GM18867 (cell line): ENCODE measurements at regions not wholly inside any gene's neighbourhood (a gene's known extent, or its start where the extent isn't known, plus 50 kb on each side); places are given as distances from the start of the nearest gene placed in this dataset.
A peak's percentile ranks its signal among the peaks of the same experiment; 100 is the strongest.
"Not testable (repeated sequence)": the region's sequence is repeated elsewhere in the genome, so short reads cannot be mapped to it uniquely, and the experiment has no call there.

Experiments
- ATAC-seq: cut with Tn5 transposase; IDR thresholded peaks from one replicate; pipeline ENCODE4 v1.9.1; 2021; ENCODE audit warnings: mild to moderate bottlenecking, moderate library complexity; ENCODE audit not compliant: unreplicated experiment

DNA sequence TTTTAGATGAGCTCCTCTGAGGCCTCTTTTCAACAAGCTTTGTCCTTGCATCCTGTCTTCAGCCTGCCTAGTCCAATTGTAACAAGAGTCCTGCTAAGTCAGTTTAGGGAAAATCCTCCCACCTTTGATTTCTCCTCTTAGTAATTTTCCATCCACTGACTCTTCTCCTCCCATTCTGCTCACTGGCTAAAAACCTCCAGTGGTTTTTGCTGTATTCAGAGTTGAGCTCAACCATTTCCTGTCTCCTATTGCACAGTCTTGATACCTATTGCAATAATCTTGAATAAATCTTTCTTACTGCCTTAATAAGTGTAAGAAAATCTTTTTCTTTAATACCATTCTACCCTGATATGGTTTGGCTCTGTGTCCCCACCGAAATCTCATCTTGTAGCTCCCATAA lies 117.8 kb upstream of the ENPP6 start:
- no peak for ATAC-seq

DNA sequence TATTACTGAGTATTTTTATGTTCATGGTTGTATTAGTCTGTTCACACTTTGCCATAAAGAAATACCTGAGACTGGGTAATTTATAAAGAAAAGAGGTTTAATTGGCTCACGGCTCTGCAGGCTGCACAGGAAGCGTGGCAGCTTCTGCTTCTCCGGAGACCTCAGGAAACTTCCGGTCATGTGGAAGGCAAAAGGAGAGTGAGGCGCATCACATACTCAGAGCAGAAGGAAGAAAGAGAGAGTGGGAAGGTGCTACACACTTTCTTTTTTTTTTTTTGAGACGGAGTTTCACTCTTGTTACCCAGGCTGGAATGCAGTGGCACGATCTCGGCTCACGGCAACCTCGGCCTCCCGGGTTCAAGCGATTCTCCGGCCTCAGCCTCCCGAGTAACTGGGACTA lies 115.8 kb upstream of the ENPP6 start:
- ATAC-seq: not testable (repeated sequence)

DNA sequence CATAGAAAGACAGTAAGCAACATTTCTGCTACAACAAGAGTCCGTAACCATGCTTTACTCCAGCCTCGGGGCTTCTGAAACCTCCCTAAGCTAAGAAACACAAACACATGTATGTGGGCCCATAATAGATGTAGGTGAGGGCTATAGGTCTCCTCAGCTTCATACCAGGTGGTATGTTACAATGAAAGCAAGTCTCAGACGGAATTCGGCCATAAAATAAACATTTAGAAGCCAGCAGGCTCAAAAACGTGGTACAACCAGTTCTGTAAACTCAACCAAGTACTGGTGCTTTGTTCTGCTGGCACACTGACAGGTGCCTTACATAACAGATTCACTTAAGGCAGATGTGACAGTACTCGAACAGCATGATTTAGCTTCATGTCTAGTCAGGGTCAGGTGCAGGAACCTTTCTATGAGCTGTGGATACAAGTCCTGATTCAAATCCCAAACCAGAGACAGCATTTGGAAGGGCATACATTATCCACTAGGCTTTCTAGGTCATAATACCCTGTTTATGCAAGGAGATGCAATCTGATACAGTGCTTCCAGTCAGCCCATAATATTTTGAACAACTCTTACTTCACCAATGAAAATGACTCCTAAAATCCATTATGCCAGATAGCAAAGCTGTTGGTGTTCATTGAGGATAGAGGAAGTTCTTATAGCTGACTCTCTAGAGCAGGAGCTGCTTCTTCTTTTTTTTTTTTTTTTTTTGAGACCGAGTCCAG lies 113.8 kb upstream of the ENPP6 start:
- no peak for ATAC-seq

DNA sequence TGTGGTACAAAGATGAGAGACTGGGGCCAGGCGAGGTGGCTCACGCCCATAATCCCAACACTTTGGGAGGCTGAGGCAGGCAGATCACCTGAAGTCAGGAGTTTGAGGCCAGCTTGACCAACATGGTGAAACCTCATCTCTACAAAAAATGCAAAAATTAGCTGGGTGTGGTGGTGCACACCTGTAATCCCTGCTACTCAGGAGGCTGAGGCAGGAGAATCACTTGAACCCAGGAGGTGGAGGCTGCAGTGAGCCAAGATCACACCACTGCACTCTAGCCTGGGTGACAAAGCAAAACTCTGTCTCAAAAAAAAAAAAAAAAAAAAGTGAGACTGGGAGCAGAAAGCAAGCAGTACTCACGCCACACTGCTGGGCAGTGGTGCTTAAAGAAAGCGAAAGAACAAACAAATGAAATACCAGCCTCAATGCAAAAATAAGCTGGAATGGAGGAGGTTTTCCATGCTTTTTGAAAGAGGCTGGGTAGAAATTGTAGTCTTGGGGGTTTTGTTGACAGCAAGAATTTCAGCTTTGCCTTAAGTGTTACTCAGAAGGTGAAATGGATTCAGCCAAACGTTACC lies 112.9 kb upstream of the ENPP6 start:
- ATAC-seq: not testable (repeated sequence)

DNA sequence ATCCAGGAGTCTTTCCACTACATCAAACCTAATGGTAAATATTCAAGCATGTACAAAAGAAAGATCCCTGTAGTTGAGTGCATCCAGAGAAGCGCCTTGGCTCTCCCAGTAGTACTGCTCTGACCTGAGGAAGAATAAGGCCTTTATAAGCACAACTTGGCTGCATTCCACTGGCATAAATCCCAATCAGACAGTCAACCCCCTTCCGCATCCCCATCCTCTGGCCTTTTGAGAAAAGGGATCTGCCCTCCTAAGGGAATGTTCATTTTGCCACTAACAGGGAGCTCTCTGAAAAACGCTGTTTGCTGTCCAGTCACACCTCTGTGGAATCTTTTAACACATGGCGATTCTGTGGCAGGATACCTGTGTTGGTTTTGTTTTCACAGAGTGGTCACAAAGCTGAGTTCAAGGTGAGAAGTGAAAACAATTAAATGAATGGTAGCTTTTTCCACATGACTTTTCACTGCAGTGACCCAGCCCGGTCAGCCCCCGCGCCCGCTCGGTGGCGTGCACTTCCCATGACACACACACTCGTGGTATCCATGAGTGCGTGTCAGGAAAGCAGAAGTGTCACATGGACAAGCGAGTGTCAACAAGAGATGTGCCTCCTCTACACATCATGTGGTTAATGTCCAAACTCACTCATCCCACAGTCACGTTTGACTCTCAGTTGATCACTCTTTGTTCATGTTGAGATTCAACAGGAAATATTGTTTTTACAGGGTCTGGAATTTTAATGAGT lies 112.2 kb upstream of the ENPP6 start:
- ATAC-seq: peak; percentile 73

DNA sequence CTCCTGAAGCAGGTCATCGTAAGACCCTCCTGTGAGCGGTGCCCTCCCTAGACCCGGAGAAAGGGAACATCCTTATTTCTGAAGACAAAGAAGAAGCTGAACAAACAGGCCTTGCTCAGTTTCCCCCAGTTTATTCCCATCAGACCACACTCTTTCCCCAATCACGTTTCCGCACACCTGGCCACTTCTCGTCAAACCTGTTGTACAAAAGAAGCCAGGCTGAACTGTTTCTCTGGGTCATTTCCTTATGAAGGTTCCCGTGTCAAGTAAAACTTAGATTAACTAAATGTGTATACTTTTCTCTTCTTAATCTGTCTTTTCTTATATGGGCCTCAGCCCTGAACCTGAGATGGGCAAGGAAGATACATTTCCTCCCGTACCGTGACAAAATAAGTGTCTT lies 111.6 kb upstream of the ENPP6 start:
- ATAC-seq: no peak

DNA sequence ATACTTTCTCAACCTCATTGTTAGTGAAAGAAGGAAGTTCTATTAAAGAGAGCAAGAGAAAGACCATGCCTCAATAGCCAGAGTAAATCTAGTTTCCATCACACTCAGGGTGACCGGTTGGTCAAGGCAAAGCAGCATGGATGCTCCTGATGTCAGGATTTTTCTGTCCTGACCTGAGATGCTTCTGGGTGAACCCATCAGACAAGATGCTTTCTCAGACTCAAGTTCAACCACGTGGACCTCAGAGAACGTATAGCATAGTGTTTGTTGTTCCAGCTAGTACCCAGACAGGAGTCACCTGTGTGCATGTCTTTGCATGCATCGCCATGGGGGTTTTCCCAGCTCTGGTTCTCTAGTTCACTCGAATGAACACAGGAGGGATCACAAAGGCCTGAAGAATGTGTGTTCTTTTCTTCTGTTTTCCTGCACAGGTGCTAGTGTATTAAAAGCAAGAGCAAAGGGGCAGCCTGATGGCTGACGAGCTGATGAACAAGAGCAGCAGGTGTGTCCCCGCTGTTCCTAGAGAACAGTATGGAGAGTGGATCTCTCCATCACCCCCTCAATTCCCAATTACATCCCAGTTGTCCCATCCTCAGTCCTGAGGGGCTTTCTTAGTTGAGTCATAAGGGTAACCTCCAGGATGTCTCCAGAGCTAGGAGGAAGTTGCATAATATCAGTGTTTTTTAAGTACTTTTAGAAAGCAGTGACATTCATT lies 110.5 kb upstream of the ENPP6 start:
- ATAC-seq: peak; percentile 77

DNA sequence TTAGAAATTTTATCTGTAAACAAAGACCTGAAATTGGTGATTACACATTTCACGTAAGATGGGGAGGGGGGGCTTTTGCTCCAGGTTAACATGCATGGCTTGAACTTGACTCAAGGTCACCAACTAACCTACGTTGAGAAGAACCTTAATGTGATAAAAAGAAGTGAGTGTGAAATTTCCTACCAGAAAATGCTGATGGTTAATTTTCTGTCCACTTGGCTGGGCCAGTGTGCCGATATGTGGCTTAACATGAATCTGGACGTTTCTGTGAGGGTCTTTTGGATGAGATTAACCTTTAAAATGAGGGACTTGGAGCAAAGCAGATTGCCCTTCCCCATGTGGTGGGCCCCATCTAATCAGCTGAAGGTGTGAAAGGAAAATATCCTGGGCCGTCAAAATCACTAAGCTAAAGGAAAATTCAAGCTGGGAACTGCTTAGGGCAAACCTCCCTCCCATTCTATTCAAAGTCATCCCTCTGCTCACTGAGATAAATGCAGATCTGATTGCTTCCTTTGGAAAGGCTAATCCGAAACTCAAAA lies 107.3 kb upstream of the ENPP6 start:
- ATAC-seq: no peak

DNA sequence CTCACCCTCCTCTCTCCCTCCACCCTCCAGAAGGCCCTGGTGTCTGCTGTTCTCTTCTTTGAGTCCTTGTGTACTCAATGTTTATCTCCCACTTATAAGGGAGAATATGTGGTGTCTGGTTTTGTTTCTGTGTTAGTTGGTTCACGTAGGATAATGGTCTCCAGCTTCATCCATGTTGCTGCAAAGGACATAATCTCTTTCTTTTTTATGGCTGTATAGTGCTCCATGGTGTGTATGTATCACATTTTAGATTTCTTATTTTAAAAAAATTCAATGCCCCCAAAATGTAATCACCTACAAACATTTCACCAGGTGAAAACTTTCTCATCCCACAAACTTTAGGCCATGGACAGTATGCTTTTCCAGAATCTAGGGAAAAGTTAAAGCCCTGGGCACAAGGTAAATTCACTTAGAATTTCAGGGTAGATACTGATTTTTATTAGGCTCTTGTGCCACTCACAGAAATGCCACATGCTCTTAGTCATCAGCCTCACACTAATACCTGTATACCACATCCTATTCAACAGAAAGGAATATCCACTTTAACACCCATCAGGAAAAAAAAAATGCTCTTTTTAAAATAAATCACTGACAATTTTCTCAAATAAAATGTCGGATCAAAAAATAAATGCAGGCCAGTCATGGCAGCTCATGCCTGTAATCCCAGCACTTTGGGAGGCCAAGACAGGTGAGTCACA lies 104.8 kb upstream of the ENPP6 start:
- ATAC-seq: no peak

DNA sequence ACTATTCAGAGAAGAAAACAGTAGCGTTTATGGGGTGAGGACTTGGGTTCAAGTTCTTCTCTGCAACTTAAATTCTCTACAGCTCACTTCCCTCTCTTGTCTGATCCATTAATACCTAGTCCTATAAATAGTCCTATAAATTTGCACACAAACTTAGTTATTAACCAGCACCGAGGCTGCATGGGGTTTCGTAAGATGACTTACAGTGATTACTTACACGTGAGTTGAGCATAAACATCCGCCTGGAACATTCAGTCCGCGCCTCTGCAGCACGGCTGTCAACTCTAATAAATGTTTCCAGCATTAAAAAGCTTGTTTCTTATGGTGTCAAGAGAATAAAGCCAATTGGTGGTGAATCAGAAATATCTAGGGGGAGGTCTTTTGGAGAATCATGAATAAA lies 103.0 kb upstream of the ENPP6 start:
- no peak for ATAC-seq

DNA sequence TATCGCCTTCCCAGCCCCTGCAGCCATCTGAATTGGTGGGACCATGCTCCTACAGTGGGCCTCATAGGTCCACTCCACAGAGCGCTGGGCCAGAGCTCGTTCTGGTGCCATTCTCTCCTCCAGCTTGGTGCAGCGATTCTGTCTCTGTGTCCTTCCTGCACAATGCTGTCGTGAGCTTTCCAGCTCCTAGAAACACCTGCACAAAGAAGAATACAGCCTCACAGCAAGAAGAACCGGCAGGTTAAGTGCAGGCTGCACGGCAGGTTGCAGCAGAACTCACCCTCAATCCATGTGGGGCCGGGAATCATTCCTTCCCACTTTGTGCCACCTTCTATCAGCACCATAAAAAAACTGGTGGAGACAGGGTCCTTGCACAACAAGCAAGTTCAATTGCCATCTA lies 101.2 kb upstream of the ENPP6 start:
- peak; percentile 1 for ATAC-seq

DNA sequence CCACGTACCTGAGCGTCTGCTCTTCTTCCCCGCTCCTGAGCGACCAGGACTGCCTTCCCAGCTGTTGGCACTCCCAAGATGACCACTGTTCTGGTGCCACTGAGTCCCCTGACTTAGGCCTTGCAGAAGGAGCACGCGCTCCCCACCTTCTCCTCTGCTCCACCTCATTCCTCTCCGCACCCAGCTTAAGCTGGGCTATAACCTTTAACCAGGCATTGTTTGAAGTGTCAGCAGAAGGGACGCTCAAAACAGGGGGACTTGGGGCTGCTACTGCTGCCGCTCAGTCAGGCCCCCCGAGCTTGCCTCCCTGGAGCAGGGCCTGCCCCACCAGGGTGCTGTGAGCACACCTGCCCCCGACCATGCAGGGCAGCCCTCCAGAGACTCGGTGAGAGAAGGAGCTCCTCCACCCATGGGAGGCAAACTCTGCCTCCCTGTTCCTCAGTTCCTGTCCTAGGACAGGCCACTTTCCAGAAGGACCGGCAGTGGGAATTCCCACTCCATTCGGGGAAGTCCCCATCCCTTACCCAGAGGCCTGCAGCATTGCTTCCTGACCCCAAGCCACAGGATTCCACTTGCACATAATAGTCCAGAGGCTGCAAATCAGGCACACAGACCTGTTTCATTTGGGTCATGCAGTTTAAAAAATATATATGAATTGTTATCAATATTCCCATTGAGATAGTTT lies 99.7 kb upstream of the ENPP6 start:
- ATAC-seq: no peak

DNA sequence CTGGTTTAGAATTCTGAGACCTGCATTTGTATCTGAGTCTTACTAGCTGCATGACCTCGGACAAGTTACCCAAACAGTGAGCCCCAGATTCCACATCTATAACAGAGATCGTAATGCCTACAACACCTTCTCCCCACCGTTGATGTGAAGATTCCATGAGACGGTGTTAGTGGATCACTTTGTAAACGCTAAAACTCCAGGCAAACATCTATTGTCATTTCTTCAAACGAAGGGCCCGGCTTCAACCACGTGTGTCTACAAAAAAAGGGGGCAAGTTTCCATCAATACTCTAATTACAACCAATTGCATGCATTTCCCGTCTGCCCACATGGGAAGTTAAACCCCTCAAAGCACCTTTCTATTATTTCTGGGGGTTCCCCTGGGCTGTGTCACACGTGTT lies 99.1 kb upstream of the ENPP6 start:
- no peak for ATAC-seq

DNA sequence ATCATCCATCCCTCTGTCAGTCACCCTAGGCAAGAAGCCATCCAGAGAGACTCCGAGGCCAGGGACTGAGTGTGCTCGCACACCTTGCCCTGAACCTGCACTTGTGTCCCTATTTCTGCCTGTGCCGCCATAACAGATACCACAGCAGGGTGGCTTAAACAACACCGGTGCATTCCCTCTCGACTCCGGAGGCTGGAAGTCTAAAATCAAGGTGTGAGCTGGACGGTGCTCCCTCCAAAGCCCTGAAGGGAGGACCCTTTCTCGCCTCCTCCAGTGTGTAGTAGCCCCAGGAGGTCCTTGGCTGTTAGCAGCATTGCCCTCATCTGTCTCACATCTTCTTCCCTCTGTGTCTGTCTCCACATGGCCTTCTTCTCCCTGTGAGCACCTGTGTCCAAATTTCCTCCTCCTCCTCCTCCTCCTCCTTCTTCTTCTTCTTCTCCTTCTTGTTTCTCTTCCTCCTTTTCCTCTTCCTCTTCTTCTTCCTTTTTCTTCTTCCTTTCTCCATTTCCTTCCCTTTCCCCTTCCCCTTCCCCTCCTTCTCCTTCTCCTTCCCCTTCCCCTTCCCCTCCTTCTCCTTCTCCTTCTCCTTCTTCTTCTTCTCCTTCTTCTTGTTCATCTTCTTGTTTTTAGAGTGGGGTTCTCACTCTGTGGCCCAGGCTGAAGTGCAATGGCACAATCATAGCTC lies 98.1 kb upstream of the ENPP6 start:
- ATAC-seq: no peak

DNA sequence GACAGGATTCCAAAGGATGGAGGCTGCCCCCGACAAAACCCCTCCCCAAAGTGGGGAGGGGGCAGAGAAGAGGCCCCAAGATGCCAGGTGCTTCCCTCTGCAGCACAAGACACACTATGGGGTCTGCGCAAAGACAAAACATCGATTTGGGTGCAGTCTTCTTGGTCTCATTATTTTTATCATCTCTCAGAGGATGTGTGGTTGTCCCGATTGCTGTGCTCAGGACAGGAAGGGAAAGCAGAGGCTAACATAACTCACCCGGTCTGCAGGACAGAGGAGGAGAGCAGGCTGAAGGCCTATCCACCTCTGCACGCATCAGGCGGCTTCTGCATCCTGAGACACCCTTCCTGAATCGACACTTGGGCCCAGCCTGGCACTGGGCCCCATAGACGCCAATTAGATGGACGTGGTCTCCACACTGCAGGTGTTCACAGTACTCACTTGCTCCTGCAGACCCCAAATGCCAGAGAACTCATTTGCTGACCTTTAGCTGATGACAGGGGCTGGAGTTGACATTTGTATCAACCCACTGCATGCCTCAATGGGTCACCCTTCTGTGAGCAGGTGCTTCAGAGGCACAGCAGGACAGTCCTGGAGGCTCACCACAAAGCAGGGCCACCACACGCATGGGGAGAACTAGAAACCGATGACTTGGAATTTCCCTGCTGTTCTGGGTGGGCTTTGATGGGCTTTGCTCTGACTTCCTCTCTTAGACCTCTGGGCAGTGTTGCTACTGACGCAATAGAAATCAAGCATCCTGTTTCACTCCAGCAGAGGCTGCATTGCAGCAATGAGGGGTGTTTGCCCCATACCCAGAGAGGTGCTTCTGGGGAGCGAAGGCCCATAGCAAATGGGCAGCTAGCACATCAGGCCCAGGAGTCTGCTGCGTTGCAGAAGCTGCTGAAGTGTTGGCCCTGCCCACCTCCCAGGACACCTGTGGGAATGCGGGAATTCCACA lies 96.3 kb upstream of the ENPP6 start:
- ATAC-seq: peak; percentile 74

DNA sequence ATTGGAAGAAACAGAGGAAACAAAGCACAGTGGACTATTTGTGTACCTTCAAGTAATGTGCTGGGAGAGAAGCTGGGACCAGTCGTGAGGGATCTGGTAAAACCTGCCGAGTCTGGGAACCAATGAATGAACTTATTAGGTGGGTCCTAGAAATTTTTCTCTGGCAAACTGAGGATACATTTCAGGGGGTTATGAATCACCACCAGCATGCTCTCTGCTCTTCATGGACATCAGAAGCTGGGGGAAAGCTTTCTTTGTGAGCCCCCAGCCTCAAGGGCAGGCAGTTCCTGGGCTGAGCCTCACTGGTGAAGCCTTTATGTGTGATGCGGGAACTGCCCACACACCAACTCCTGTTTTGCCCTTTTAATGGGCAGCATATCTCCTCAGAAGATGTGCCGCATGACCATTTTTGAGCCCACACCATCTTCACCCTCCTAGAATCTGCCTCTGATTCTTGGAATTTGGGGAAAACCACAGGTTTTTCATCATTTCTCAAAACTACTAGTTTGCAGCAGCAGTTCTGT lies 95.4 kb upstream of the ENPP6 start:
- ATAC-seq: no peak

DNA sequence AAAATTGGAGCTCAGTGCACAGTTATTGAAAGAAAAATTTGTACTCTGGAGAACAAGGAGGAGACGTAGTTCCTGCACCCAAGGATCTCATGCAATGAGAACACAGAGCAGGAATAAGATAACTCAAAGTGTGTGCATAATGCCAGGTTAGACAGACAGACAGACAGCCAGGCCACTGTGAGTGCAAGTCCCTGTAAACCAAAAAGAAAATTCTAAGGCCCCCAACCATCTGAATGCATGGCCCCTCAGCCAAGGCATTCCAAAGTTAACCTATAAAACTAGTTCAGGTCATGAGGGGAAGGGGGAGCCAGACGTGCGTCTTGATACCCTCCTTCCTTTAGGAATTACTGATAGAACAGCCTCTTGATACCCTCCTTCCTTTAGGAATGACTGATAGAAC lies 94.5 kb upstream of the ENPP6 start:
- ATAC-seq: no peak
